ENCODE measurements at regions not wholly inside any gene's neighbourhood (a gene's known extent, or its start where the extent isn't known, plus 50 kb on each side); places are given as distances from the start of the nearest gene placed in this dataset.

GRCh38 chr1:147472966-147473732 is 68.2 kb upstream of the BCL9 start:
- CTCF ChIA-PET = no interaction called here
- no peak overlapping the region for H3K9ac ChIP-seq (ENCODE audit: low read length)
- intact Hi-C loops (cut with micrococcal nuclease) = no loop called here

More at GRCh38 chr1:147472966-147473732, 68.2 kb upstream of the BCL9 start:
- Histone ChIP-seq H3K9me2 (ENCODE audit: insufficient read depth) (no peaks in the 10 kb centered on the region), H3K79me2 (ENCODE audit: insufficient read depth, low read length) (no peaks in the 10 kb centered on the region), H3K9me3 (ENCODE audit: control insufficient read depth in 1 of 2, insufficient read depth in 1 of 2, low read depth in 1 of 2, low read length in 2 of 2) (no peaks in the 10 kb centered on the region), H2AFZ (ENCODE audit: low read depth, low read length, poor library complexity, severe bottlenecking) (no peak overlapping the region), H3K27me3 (ENCODE audit: insufficient read depth, low read length) (no peaks in the 10 kb centered on the region), H3K4me3 (replicated peaks in 1 of 2; ENCODE audit: low read depth in 1 of 2, low read length in 2 of 2) (no peak overlapping the region), H3K4me2 (ENCODE audit: low read length) (no peak overlapping the region), H4K20me1 (ENCODE audit: insufficient read depth) (no peaks in the 10 kb centered on the region), H3K4me1 (ENCODE audit: control insufficient read depth in 1 of 2, insufficient read depth in 2 of 2, low read length in 2 of 2) (no peaks in the 10 kb centered on the region), H3K36me3 (ENCODE audit: control insufficient read depth in 1 of 2, insufficient read depth in 2 of 2, low read length in 2 of 2) (no peaks in the 10 kb centered on the region), H3K27ac (ENCODE audit: low read depth, low read length) (no peak overlapping the region)
- TF ChIP-seq ZNF274 (IDR thresholded peaks at IDR 0.05; ENCODE audit: low read depth, low read length) (no peak), REST (IDR thresholded peaks at IDR 0.05; ENCODE audit: low read depth) (no peak), CBX3 (IDR thresholded peaks at IDR 0.05; ENCODE audit: low read depth) (no peak), TCF7L2 (IDR thresholded peaks at IDR 0.05; ENCODE audit: borderline replicate concordance, extremely low read depth, insufficient read depth, insufficient read length) (no peak), ZBTB33 (IDR thresholded peaks at IDR 0.05; ENCODE audit: extremely low read depth, insufficient replicate concordance, low read length) (no peak), ATF3 (IDR thresholded peaks at IDR 0.05) (no peak), CEBPB (IDR thresholded peaks at IDR 0.05; ENCODE audit: low read depth) (no peak), RAD21 (IDR thresholded peaks at IDR 0.05; ENCODE audit: low read depth) (no peak), ZFX (IDR thresholded peaks at IDR 0.05) (no peak), CTCF (IDR thresholded peaks at IDR 0.05 in 2 of 3, conservative IDR thresholded peaks at IDR 0.05 in 1 of 3; ENCODE audit: borderline replicate concordance in 1 of 3, insufficient read depth in 1 of 3, low read depth in 2 of 3, low read length in 2 of 3) (no peak), EGR1 (IDR thresholded peaks at IDR 0.05; ENCODE audit: low read depth) (no peak), SP1 (IDR thresholded peaks at IDR 0.05; ENCODE audit: low read depth) (no peak), FOSL1 (IDR thresholded peaks at IDR 0.05; ENCODE audit: low read depth) (no peak), EZH2phosphoT487 (IDR thresholded peaks at IDR 0.05; ENCODE audit: borderline replicate concordance) (no peak)
- POLR2A ChIA-PET = no interaction called here
- DNase-seq (ENCODE audit: low read depth, low spot score) = no peak
- RAD21 ChIA-PET (ENCODE audit: low non-redundant PET in 1 of 2, low total read pairs in 2 of 2, uncharacterized antibody in 2 of 2, unreplicated experiment in 2 of 2) = no interaction called here
- no peak for ATAC-seq
- no TSS peak for BruUV-seq (replicated peaks)
